Fibroblast of lung (primary cell): ENCODE measurements at regions not wholly inside any gene's neighbourhood (a gene's known extent, or its start where the extent isn't known, plus 50 kb on each side); places are given as distances from the start of the nearest gene placed in this dataset.

Experiments
- EZH2 ChIP-seq: IDR thresholded peaks from 2 replicates; pipeline ENCODE4 v1.5.1; 2012; ENCODE audit warnings: low read length, control low read depth, mild to moderate bottlenecking; ENCODE audit errors: missing control alignments
- TF ChIP-seq, protein P1 (sequence below), 2 donors: IDR thresholded peaks in 1 of 2; conservative IDR thresholded peaks in 1 of 2; 1 replicate in 1 of 2; 2 replicates in 1 of 2; pipeline ENCODE4 v1.5.1; 2011 to 2012; ENCODE audit warnings: low read length in 2 of 2, control low read depth in 1 of 2, inconsistent platforms in 1 of 2, low read depth in 1 of 2, mild to moderate bottlenecking in 1 of 2

- TF ChIP-seq, protein P1, sequence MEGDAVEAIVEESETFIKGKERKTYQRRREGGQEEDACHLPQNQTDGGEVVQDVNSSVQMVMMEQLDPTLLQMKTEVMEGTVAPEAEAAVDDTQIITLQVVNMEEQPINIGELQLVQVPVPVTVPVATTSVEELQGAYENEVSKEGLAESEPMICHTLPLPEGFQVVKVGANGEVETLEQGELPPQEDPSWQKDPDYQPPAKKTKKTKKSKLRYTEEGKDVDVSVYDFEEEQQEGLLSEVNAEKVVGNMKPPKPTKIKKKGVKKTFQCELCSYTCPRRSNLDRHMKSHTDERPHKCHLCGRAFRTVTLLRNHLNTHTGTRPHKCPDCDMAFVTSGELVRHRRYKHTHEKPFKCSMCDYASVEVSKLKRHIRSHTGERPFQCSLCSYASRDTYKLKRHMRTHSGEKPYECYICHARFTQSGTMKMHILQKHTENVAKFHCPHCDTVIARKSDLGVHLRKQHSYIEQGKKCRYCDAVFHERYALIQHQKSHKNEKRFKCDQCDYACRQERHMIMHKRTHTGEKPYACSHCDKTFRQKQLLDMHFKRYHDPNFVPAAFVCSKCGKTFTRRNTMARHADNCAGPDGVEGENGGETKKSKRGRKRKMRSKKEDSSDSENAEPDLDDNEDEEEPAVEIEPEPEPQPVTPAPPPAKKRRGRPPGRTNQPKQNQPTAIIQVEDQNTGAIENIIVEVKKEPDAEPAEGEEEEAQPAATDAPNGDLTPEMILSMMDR (conservative IDR thresholded peaks at IDR 0.05 in 1 of 2, IDR thresholded peaks at IDR 0.05 in 1 of 2; ENCODE audit: low read depth in 1 of 2, low read length in 2 of 2): no peak
- TF ChIP-seq EZH2: no peak
Observed at GRCh38 chr2:237205561-237205971, 119.9 kb downstream of the COPS8 start.
